Activated CD4-positive, alpha-beta T cell treated with anti-CD3 and anti-CD28 coated beads, Interleukin-2, amount 10 ng/mL, durations not matched to agents 7 days and 5 days (primary cell): ENCODE measurements at regions not wholly inside any gene's neighbourhood (a gene's known extent, or its start where the extent isn't known, plus 50 kb on each side); places are given as distances from the start of the nearest gene placed in this dataset.
A peak's percentile ranks its signal among the peaks of the same experiment; 100 is the strongest.
"Not testable (repeated sequence)": the region's sequence is repeated elsewhere in the genome, so short reads cannot be mapped to it uniquely, and the experiment has no call there.

Experiments used
- CTCF ChIA-PET: fragments of 350-600 bp; sonication (Branson Sonifier 250); formaldehyde crosslinking; loops from one replicate; lab custom pipeline; 2021; ENCODE audit warnings: antibody characterized with exemption; lab: Charles Lee
- POLR2A ChIA-PET: fragments of 350-600 bp; sonication (Branson Sonifier 250); formaldehyde crosslinking; loops from one replicate; lab custom pipeline; 2021; ENCODE audit warnings: antibody characterized with exemption; lab: Charles Lee
- DNase-seq: peaks from one replicate; pipeline ENCODE4 v3.0.0-alpha.2; 2020
- H3K27ac Mint-ChIP-seq: one replicate; pipeline ENCODE4 v1.8.0; 2021; ENCODE audit warnings: mild to moderate bottlenecking, moderate library complexity, mixed read lengths
- H3K27me3 Mint-ChIP-seq: one replicate; pipeline ENCODE4 v1.8.0; 2021; ENCODE audit warnings: mixed read lengths
- H3K36me3 Mint-ChIP-seq: one replicate; pipeline ENCODE4 v1.8.0; 2021; ENCODE audit warnings: low read depth, mixed read lengths
- H3K4me1 Mint-ChIP-seq: one replicate; pipeline ENCODE4 v1.8.0; 2021; ENCODE audit warnings: mixed read lengths
- H3K4me3 Mint-ChIP-seq: one replicate; pipeline ENCODE4 v1.8.0; 2021; ENCODE audit warnings: mild to moderate bottlenecking, moderate library complexity, mixed read lengths
- H3K9me3 Mint-ChIP-seq: one replicate; pipeline ENCODE4 v1.8.0; 2021; ENCODE audit warnings: mixed read lengths

DNA sequence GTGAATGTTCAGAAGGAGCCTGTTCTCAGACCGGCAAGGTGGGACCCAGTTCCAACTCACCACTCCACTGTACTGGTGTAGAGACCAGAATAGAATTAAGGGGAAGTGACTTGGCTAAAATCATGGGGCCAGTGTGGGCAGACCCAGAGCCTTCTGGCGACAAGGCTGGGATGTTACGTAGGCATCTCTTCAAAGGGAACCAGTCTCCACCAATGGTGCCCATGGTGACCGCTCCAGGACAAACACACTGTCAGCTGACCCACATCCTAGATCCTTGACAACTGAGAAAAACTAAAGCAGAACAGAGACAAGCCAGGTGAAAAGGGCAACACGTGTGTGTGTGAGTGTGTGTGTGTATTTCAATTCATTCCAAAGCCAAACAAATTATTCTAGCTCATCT, 321.7 kb upstream of the FRG2C start:
- no peak for DNase-seq
- POLR2A ChIA-PET, result no interaction called here
- Mint-ChIP-seq H3K27ac (no peak overlapping the region), H3K4me1 (no peaks in the 10 kb centered on the region), H3K36me3 (no peaks in the 10 kb centered on the region), H3K27me3 (no peaks in the 10 kb centered on the region), H3K4me3 (no peak overlapping the region), H3K9me3 (no peaks in the 10 kb centered on the region)
- CTCF ChIA-PET, result no interaction called here

DNA sequence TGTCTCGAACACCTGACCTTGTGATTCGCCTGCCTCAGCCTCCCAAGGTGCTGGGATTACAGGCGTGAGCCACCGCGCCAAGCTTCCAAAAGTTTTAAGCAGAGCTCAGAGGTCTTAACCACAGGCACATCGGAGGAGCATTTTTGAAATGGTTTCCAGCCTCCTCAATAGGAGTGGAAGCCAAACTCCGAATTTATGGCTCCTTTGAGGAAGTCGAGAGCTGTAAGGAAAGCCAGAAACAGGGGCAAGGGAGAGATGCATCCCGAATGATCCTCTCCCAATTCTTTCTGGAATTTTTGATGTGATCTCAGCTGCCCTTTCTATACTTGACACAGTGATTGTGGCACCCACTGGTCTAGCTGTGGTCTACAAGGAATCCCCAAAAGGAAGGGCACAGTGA, 313.6 kb upstream of the FRG2C start:
- POLR2A ChIA-PET, H3K27ac Mint-ChIP-seq, H3K27me3 Mint-ChIP-seq, H3K9me3 Mint-ChIP-seq, H3K4me1 Mint-ChIP-seq, H3K36me3 Mint-ChIP-seq, H3K4me3 Mint-ChIP-seq, DNase-seq, CTCF ChIA-PET: not testable (repeated sequence)

DNA sequence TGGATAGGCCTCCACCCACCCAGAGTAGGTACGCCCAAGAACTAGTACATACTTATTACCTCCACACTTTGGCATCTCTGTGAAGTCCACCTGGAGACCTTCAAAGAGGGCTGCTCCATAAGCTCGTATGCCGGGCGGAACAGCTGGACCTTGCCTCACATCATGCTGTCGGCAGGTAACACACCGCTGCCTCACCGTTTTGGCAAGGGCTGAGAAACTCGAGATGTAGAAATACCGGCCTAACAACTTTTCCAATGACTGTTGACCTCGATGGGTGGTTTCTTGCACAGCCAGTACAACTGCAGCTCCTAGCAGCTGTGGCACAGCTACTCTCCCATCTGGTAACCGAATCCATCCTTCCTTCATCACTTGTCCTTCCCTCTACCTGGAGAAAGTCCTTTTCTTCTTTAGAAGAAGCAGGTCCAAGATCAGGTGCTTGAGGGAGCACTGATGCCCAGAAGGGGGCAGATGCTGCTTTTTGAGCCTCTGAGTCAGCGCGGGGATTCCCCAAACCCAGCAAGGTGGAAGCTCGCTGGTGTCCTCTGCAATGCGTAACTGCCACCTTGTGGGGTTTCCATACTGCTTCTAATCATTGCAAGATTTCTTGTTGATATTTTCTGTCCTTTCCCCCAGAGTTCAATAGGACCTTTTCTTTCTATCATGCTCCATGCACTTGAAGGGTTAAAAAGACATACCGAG, 301.9 kb upstream of the FRG2C start:
- POLR2A ChIA-PET, H3K4me1 Mint-ChIP-seq, H3K36me3 Mint-ChIP-seq, H3K27ac Mint-ChIP-seq, H3K27me3 Mint-ChIP-seq, H3K9me3 Mint-ChIP-seq, H3K4me3 Mint-ChIP-seq, CTCF ChIA-PET: not testable (repeated sequence)
- peak; percentile 34 for DNase-seq

DNA sequence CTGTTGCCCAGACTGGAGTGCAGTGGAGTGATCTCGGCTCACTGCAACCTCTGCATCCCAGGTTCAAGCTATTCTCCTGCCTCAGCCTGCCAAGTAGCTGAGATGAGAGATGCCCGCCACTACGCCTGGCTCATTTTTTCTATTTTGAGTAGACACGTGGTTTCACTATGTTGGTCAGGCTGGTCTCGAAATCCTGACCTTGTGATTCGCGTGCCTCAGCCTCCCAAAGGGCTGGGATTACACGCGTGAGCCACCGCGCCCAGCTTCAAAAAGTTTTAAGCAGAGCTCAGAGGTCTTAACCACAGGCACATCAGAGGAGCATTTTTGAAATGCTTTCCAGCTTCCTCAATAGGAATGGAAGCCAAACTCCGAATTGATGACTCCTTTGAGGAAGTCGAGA, 291.2 kb upstream of the FRG2C start:
- H3K36me3 Mint-ChIP-seq, H3K27me3 Mint-ChIP-seq, H3K4me3 Mint-ChIP-seq, H3K27ac Mint-ChIP-seq, DNase-seq, CTCF ChIA-PET, H3K4me1 Mint-ChIP-seq, POLR2A ChIA-PET, H3K9me3 Mint-ChIP-seq: not testable (repeated sequence)

DNA sequence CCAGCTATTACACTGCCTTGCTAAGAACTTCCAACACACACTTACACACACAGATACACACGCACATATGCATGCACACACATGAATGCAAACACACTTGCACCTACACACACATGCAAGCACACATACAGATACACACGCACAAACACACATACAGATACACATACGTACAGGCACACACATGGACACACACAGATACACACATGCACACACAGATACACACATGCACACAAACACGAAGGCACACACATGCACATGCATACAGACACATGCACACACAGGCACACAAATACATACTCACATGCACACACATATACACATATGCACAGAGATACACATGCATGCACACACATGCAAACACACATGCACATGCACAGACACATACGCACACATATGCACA, 284.3 kb upstream of the FRG2C start:
- H3K4me1 Mint-ChIP-seq, DNase-seq, H3K27me3 Mint-ChIP-seq, H3K27ac Mint-ChIP-seq, H3K36me3 Mint-ChIP-seq, CTCF ChIA-PET, H3K4me3 Mint-ChIP-seq, POLR2A ChIA-PET: not testable (repeated sequence)
- H3K9me3 Mint-ChIP-seq, result peaks cover 14% of the 10 kb centered on the region

GRCh38 chr3:75380276-75380771, 283.8 kb upstream of the FRG2C start:
- H3K9me3 Mint-ChIP-seq, result peaks cover 14% of the 10 kb centered on the region
- no peak overlapping the region for H3K4me3 Mint-ChIP-seq
- no peaks in the 10 kb centered on the region for H3K36me3 Mint-ChIP-seq
- ChIA-PET POLR2A (no interaction called here), CTCF (no interaction called here)
- no peaks in the 10 kb centered on the region for H3K27me3 Mint-ChIP-seq
- DNase-seq, result no peak
- no peaks in the 10 kb centered on the region for H3K4me1 Mint-ChIP-seq
- no peak overlapping the region for H3K27ac Mint-ChIP-seq

DNA sequence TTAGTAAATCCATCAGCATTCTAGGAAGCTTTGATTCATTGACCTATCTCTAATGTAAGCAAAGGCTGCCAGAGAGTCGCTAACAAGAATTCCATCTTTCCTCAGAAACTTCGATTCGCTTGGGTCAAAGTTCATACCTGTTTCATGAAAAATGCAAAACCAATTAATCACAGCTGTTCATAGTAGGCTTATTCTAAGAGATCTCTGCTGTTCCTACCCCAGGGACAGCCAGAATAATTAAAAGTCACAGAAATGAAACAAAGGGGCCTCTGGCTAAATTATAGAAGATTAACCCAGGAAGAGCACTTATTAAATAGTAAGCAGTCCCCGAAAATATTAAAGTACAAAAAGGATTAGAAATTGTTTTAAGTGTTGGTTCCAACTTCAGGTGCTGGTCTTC, 280.1 kb upstream of the FRG2C start:
- peaks cover 14% of the 10 kb centered on the region for H3K9me3 Mint-ChIP-seq
- DNase-seq, CTCF ChIA-PET, H3K4me3 Mint-ChIP-seq, H3K4me1 Mint-ChIP-seq, H3K27me3 Mint-ChIP-seq, H3K27ac Mint-ChIP-seq, POLR2A ChIA-PET, H3K36me3 Mint-ChIP-seq: not testable (repeated sequence)

GRCh38 chr3:75388486-75389124, 275.5 kb upstream of the FRG2C start:
- CTCF ChIA-PET, POLR2A ChIA-PET, H3K4me3 Mint-ChIP-seq, H3K4me1 Mint-ChIP-seq, H3K9me3 Mint-ChIP-seq, H3K27ac Mint-ChIP-seq, H3K36me3 Mint-ChIP-seq, H3K27me3 Mint-ChIP-seq, DNase-seq: not testable (repeated sequence)

- H3K9me3 Mint-ChIP-seq, CTCF ChIA-PET, H3K27ac Mint-ChIP-seq, H3K4me3 Mint-ChIP-seq, H3K4me1 Mint-ChIP-seq, DNase-seq, H3K27me3 Mint-ChIP-seq, POLR2A ChIA-PET, H3K36me3 Mint-ChIP-seq: not testable (repeated sequence)
Measured at GRCh38 chr3:75393288-75393694, 270.8 kb upstream of the FRG2C start.

DNA sequence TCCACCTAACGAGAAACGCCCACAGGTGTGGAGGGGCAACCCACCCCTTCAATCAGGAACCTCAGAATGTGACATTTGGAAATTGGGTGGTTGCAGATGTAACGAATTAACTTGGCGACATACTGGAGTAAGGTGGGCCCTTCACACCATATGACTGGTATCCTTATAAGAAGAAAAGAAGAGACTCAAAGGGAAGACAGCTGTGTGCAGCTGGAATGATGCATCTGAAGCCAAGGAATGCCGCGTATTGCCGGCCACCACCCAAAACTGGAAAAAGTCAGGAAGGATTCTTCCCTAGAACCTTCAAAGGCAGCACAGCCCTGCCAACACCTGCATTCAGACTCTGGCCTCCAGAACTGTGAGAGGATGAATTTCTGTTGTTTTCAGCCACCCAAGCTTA, 270.0 kb upstream of the FRG2C start:
- CTCF ChIA-PET, H3K27ac Mint-ChIP-seq, H3K27me3 Mint-ChIP-seq, H3K36me3 Mint-ChIP-seq, DNase-seq, POLR2A ChIA-PET, H3K4me3 Mint-ChIP-seq, H3K9me3 Mint-ChIP-seq, H3K4me1 Mint-ChIP-seq: not testable (repeated sequence)

- H3K4me1 Mint-ChIP-seq, H3K27ac Mint-ChIP-seq, H3K27me3 Mint-ChIP-seq, CTCF ChIA-PET, H3K36me3 Mint-ChIP-seq, H3K9me3 Mint-ChIP-seq, H3K4me3 Mint-ChIP-seq, DNase-seq, POLR2A ChIA-PET: not testable (repeated sequence)
Measured at GRCh38 chr3:75394562-75395360, 269.4 kb upstream of the FRG2C start.

DNA sequence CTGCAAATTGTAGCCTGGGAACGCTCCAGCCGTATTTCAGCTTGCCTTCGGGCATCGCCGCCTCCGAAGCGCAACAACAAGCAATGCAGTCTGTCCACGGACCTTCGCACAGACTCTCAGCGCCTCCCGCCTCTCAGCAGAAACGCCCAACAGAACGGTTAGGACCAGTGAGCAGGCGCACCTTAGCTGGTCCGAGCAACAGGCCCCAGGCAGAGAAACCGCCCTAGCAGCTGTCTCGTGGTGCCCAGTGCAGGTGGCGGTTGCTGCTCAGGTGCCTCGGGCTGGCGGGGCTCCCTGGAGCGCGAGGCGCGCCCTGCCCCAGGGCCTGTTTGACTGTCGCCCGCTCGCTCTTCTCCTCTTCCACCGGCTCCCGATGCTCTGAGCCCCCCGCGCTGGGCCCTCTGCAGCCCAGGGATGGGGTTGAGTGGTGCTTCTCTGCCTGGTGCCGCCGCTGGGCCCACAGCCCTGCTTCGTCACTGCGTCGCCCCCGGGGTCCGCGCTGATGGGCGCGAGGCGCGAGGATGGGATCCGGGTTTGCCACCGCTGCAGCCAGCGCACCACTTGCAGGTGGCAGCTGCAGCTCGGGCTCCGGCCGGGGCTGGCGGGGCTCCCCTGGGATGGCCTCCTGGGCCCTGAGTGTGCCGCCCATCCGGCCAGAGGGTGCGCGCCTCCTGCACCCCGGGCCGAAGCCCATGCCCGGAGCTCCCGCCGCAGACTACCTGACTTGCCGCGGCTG, 268.4 kb upstream of the FRG2C start:
- no peaks in the 10 kb centered on the region for H3K36me3 Mint-ChIP-seq
- DNase-seq, result no peak
- peaks cover 2% of the 10 kb centered on the region for H3K9me3 Mint-ChIP-seq
- no peak overlapping the region for H3K4me3 Mint-ChIP-seq
- no peaks in the 10 kb centered on the region for H3K4me1 Mint-ChIP-seq
- CTCF ChIA-PET, result no interaction called here
- H3K27me3 Mint-ChIP-seq, result no peaks in the 10 kb centered on the region
- no peak overlapping the region for H3K27ac Mint-ChIP-seq
- POLR2A ChIA-PET, result no interaction called here

GRCh38 chr3:75396316-75396802, 267.8 kb upstream of the FRG2C start:
- CTCF ChIA-PET, result no interaction called here
- DNase-seq, result no peak

More at GRCh38 chr3:75396316-75396802, 267.8 kb upstream of the FRG2C start:
- H3K27ac Mint-ChIP-seq, result no peak overlapping the region
- H3K36me3 Mint-ChIP-seq, result no peaks in the 10 kb centered on the region
- H3K9me3 Mint-ChIP-seq, result peaks cover 2% of the 10 kb centered on the region
- no peaks in the 10 kb centered on the region for H3K4me1 Mint-ChIP-seq
- H3K4me3 Mint-ChIP-seq, result no peak overlapping the region
- H3K27me3 Mint-ChIP-seq, result no peaks in the 10 kb centered on the region
- POLR2A ChIA-PET, result no interaction called here
